Right lobe of liver (tissue), 6 donors: ENCODE measurements at regions not wholly inside any gene's neighbourhood (a gene's known extent, or its start where the extent isn't known, plus 50 kb on each side); places are given as distances from the start of the nearest gene placed in this dataset.
"Not testable (repeated sequence)": the region's sequence is repeated elsewhere in the genome, so short reads cannot be mapped to it uniquely, and the experiment has no call there.

Source experiments
- ATAC-seq, 4 donors: fragments of 200-7000 bp; cut with Tn5 transposase; one replicate each; pipeline ENCODE4 v1.9.1; 2020; ENCODE audit warnings: mild to moderate bottlenecking in 4 of 4, moderate library complexity in 4 of 4
- DNase-seq, 3 donors: peaks; one replicate each; pipeline ENCODE4 v3.0.0-alpha.2; 2020
- H3K27ac ChIP-seq, 3 donors: fragments of 200-600 bp; one replicate each; pipeline ENCODE4 v1.8.0; 2022
- H3K27me3 ChIP-seq, 2 donors: fragments of 200-600 bp; one replicate each; pipeline ENCODE4 v1.8.0; 2022
- H3K36me3 ChIP-seq, 4 donors: fragments of 200-600 bp; sonication (generic) in 1 of 4; one replicate each; pipeline versions ENCODE4 v1.5.1 to v1.8.0; 2017 to 2022; ENCODE audit warnings: control low read depth in 1 of 4
- H3K4me1 ChIP-seq, 4 donors: fragments of 200-600 bp; sonication (generic) in 1 of 4; one replicate each; pipeline versions ENCODE4 v1.5.1 to v1.8.0; 2017 to 2022; ENCODE audit warnings: control low read depth in 1 of 4
- H3K4me3 ChIP-seq, 3 donors: fragments of 200-600 bp; one replicate each; pipeline ENCODE4 v1.8.0; 2022
- H3K9me3 ChIP-seq, 4 donors: fragments of 200-600 bp; sonication (generic) in 1 of 4; one replicate each; pipeline versions ENCODE4 v1.5.1 to v1.8.0; 2017 to 2022; ENCODE audit warnings: control low read depth in 1 of 4
- CTCF ChIP-seq, 4 donors: fragments of 200-600 bp in 3 of 4; fragments of 450-650 bp in 1 of 4; IDR thresholded peaks; one replicate each; pipeline versions ENCODE4 v1.5.1 to v1.8.0; 2016 to 2022; ENCODE audit warnings: antibody characterized with exemption in 4 of 4, mild to moderate bottlenecking in 2 of 4
- POLR2A ChIP-seq: fragments of 450-650 bp; IDR thresholded peaks from one replicate; pipeline ENCODE4 v1.6.1; 2017; ENCODE audit warnings: antibody characterized with exemption, mild to moderate bottlenecking
- WGBS: methylation state at CpG from one replicate; pipeline ENCODE4 v1.1.6; 2018; ENCODE audit warnings: low coverage, low lambda C conversion rate; ENCODE audit not compliant: insufficient coverage; ENCODE audit errors: missing lambda C conversion rate; 5-methylcytosine and 5-hydroxymethylcytosine counted together
- intact Hi-C, 2 donors: fragments of 100-400 bp; cut with DNase I; formaldehyde crosslinking; loops; one replicate each; pipeline versions ENCODE4 v1.11.2 to v1.14.1; 2022
- donor health status: DM: no; HTN: yes; CAD: no.
- donor health status: DM: no; HTN: no; CAD: no.
- donor health status: DM: no; HTN: no; CAD: no.
- donor health status: DM: no; HTN: yes; CAD: no.
- donor health status: DM: no; HTN: yes; CAD: no.

GRCh38 chr18:72986103-72986502 lies 118.3 kb upstream of the NETO1 start:
- intact Hi-C loops: no loop called here
- no peaks in the 10 kb centered on the region for H3K9me3 ChIP-seq
- TF ChIP-seq CTCF (IDR thresholded peaks at IDR 0.05) (no peak), POLR2A (no peak)
- no peak overlapping the region for H3K4me3 ChIP-seq
- no peaks in the 10 kb centered on the region for H3K27me3 ChIP-seq
- ATAC-seq: no peak
- WGBS: 52% methylated on average over 1 of the region's 1 CpG
- H3K27ac ChIP-seq: no peak overlapping the region
- H3K4me1 ChIP-seq: no peaks in the 10 kb centered on the region
- no peaks in the 10 kb centered on the region for H3K36me3 ChIP-seq
- DNase-seq: no peak

- H3K9me3 ChIP-seq: no peaks in the 10 kb centered on the region
- no peaks in the 10 kb centered on the region for H3K36me3 ChIP-seq
- H3K4me1 ChIP-seq: no peaks in the 10 kb centered on the region
- no peak overlapping the region for H3K27ac ChIP-seq
- ATAC-seq: no peak
- no peak for DNase-seq
- 16% methylated on average over 2 of the region's 2 CpGs for WGBS
- intact Hi-C loops: no loop called here
- no peak for TF ChIP-seq CTCF (IDR thresholded peaks at IDR 0.05)
- TF ChIP-seq POLR2A: no peak
- no peaks in the 10 kb centered on the region for H3K27me3 ChIP-seq
- no peak overlapping the region for H3K4me3 ChIP-seq
Measured at GRCh38 chr18:72985686-72986085, 117.9 kb upstream of the NETO1 start.

- DNase-seq (no peak), ATAC-seq (no peak)
- WGBS: 48% methylated on average over 2 of the region's 2 CpGs
- intact Hi-C loops: no loop called here
- Histone ChIP-seq H3K4me3 (no peak overlapping the region), H3K27ac (no peak overlapping the region), H3K27me3 (no peaks in the 10 kb centered on the region), H3K9me3 (no peaks in the 10 kb centered on the region), H3K36me3 (no peaks in the 10 kb centered on the region), H3K4me1 (no peaks in the 10 kb centered on the region)
- TF ChIP-seq CTCF (IDR thresholded peaks at IDR 0.05) (no peak), POLR2A (no peak)
Measured at GRCh38 chr18:72984290-72984689, 116.5 kb upstream of the NETO1 start.

- ATAC-seq (no peak), DNase-seq (no peak)
- 22% methylated on average over 2 of the region's 2 CpGs for WGBS
- intact Hi-C loops: no loop called here
- Histone ChIP-seq H3K27me3 (no peaks in the 10 kb centered on the region), H3K9me3 (no peaks in the 10 kb centered on the region), H3K36me3 (no peaks in the 10 kb centered on the region), H3K4me3 (no peak overlapping the region), H3K4me1 (no peaks in the 10 kb centered on the region), H3K27ac (no peak overlapping the region)
- no peak for TF ChIP-seq CTCF (IDR thresholded peaks at IDR 0.05)
Measured at GRCh38 chr18:72973841-72974240, 106.1 kb upstream of the NETO1 start.

- WGBS: 72% methylated on average over 9 of the region's 9 CpGs
Measured at GRCh38 chr18:72965616-72966015, 97.8 kb upstream of the NETO1 start.

GRCh38 chr18:72958195-72958594 lies 90.4 kb upstream of the NETO1 start:
- H3K27ac ChIP-seq, ATAC-seq, H3K27me3 ChIP-seq, H3K4me1 ChIP-seq, DNase-seq, H3K36me3 ChIP-seq, intact Hi-C loops, H3K9me3 ChIP-seq, H3K4me3 ChIP-seq: not testable (repeated sequence)

More at GRCh38 chr18:72965616-72966015, 97.8 kb upstream of the NETO1 start:
- no peaks in the 10 kb centered on the region for H3K27me3 ChIP-seq
- DNase-seq: no peak
- no peak for TF ChIP-seq POLR2A
- TF ChIP-seq CTCF (IDR thresholded peaks at IDR 0.05): no peak
- no peaks in the 10 kb centered on the region for H3K36me3 ChIP-seq
- no peak for ATAC-seq
- no peak overlapping the region for H3K4me3 ChIP-seq
- H3K4me1 ChIP-seq: no peaks in the 10 kb centered on the region
- H3K9me3 ChIP-seq: no peaks in the 10 kb centered on the region
- intact Hi-C loops: no loop called here
- no peak overlapping the region for H3K27ac ChIP-seq
